Erythroblast (primary cell): ENCODE measurements at regions not wholly inside any gene's neighbourhood (a gene's known extent, or its start where the extent isn't known, plus 50 kb on each side); places are given as distances from the start of the nearest gene placed in this dataset.

Experiments
- GATA1 ChIP-seq: IDR thresholded peaks from 2 replicates; pipeline ENCODE4 v1.6.1; 2011; ENCODE audit warnings: low read depth, mild to moderate bottlenecking, control low read depth, low read length, moderate library complexity
- POLR2A ChIP-seq: IDR thresholded peaks from 2 replicates; pipeline ENCODE4 v1.6.1; 2011; ENCODE audit warnings: mild to moderate bottlenecking, low read length

DNA sequence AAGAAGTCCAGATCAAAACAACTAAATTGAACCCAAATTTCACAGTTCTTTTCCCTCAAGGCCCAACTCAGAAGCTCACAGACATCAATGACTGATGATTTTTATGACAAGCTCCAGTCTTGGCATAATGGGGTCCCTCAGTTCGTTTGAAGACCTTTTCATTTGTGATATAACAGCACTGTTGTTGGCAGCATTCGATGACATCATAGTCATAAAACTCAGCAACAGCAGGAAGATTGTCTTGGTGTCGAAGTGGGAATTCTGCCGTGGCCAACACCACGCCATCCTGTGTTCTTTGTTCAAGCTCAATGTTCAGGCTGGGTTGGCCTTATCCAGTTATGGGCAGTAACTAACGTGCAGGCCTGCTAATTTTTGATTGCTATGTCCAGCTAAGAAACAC lies 261.7 kb downstream of the C7orf25 start:
- TF ChIP-seq POLR2A (no peak), GATA1 (no peak)
